ENCODE measurements at regions not wholly inside any gene's neighbourhood (a gene's known extent, or its start where the extent isn't known, plus 50 kb on each side); places are given as distances from the start of the nearest gene placed in this dataset.

DNA sequence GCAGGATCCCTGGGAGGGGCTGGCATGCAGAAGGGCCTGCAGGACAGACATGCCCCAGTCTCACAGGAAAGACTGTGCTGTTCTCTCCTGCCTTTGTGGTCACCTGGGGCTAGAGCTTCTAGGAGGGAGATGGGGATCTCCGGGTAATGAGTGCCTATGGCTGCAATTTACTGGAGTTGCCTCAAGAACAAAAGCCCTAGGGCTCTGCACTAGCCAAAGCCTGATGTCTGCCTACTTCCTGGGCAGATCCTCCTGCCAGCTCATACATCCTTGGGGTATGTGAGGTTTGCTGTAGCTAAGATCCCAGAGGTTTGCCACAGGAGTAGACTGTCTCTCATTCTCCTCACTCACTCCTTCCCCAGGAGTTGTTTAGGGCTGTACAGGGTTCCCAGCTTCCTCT is 106.9 kb upstream of the PPFIA2 start:
- 29% methylated on average over 1 of the region's 1 CpG for WGBS (ENCODE audit: insufficient coverage)
- Histone ChIP-seq H3K9me3 (ENCODE audit: control extremely low read depth in 1 of 3, control insufficient read depth in 2 of 3, insufficient read depth in 1 of 3, low read length in 2 of 3) (peaks cover 0 to 5% (median 0%) of the 10 kb centered on the region in 3 donors), H4K20me1 (ENCODE audit: control insufficient read depth, insufficient read depth, low read length, poor library complexity, severe bottlenecking) (no peaks in the 10 kb centered on the region), H3K4me2 (replicated peaks; ENCODE audit: low read depth, low read length, poor library complexity, severe bottlenecking) (no peak overlapping the region), H3K36me3 (replicated peaks in 1 of 2; ENCODE audit: control extremely low read depth in 1 of 2, control insufficient read depth in 1 of 2, extremely low read depth in 1 of 2, insufficient read depth in 2 of 2, low read length in 1 of 2) (no peaks in the 10 kb centered on the region), H3K9ac (ENCODE audit: low read length) (no peak overlapping the region), H3K79me2 (ENCODE audit: control insufficient read depth, insufficient read depth, low read length) (no peaks in the 10 kb centered on the region), H2AFZ (ENCODE audit: insufficient read depth, low read depth, low read length, poor library complexity, severe bottlenecking) (no peak overlapping the region), H3K4me3 (ENCODE audit: control extremely low read depth in 1 of 5, extremely low read depth in 1 of 5, insufficient read depth in 1 of 5, low read depth in 2 of 5, low read length in 4 of 5) (no peak overlapping the region), H3K27ac (ENCODE audit: low read length in 2 of 2) (no peak overlapping the region), H3K4me1 (ENCODE audit: control insufficient read depth in 2 of 2, insufficient read depth in 2 of 2, low read length in 2 of 2) (no peaks in the 10 kb centered on the region), H3K27me3 (replicated peaks in 1 of 4; ENCODE audit: control extremely low read depth in 1 of 4, control insufficient read depth in 3 of 4, insufficient read depth in 4 of 4, low read length in 3 of 4) (no peaks in the 10 kb centered on the region)
- intact Hi-C loops (cut with micrococcal nuclease), result no loop called here
- ChIA-PET CTCF (no interaction called here), POLR2A (no interaction called here)
- Mint-ChIP-seq H3K27ac (no peak overlapping the region), H3K4me3 (no peak overlapping the region), H3K4me1 (no peaks in the 10 kb centered on the region), H3K9me3 (ENCODE audit: insufficient read depth) (no peaks in the 10 kb centered on the region), H3K27me3 (no peaks in the 10 kb centered on the region)
- DNase-seq (no peak), ATAC-seq (ENCODE audit: low read depth) (no peak)
- TF ChIP-seq EZH2 (IDR thresholded peaks at IDR 0.05; ENCODE audit: borderline replicate concordance, insufficient read depth, low read depth, low read length, poor library complexity, severe bottlenecking), result no peak
- TF ChIP-seq, protein P1, sequence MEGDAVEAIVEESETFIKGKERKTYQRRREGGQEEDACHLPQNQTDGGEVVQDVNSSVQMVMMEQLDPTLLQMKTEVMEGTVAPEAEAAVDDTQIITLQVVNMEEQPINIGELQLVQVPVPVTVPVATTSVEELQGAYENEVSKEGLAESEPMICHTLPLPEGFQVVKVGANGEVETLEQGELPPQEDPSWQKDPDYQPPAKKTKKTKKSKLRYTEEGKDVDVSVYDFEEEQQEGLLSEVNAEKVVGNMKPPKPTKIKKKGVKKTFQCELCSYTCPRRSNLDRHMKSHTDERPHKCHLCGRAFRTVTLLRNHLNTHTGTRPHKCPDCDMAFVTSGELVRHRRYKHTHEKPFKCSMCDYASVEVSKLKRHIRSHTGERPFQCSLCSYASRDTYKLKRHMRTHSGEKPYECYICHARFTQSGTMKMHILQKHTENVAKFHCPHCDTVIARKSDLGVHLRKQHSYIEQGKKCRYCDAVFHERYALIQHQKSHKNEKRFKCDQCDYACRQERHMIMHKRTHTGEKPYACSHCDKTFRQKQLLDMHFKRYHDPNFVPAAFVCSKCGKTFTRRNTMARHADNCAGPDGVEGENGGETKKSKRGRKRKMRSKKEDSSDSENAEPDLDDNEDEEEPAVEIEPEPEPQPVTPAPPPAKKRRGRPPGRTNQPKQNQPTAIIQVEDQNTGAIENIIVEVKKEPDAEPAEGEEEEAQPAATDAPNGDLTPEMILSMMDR (IDR thresholded peaks at IDR 0.05), result no peak

DNA sequence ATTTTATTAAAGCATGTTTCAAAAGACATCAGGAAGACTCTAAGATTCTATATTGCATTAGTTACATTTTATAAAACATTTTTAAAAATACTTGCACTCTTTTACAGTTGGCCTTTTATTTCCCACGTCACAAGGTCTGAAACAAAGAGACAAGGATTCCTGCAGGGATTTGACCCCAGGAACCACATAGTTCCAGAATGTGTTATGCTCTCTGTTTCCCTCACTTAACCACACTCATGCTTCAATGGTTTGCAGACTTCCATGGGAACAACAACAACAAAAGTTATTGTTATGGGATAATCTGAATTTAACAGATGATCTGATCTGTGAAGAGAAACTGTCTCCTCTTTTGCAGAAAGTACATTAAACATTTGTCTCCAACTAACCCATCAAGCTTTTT is 104.3 kb upstream of the PPFIA2 start:
- Histone ChIP-seq H3K27ac (ENCODE audit: low read length in 2 of 2) (no peak overlapping the region), H3K4me3 (ENCODE audit: control extremely low read depth in 1 of 5, extremely low read depth in 1 of 5, insufficient read depth in 1 of 5, low read depth in 2 of 5, low read length in 4 of 5) (no peak overlapping the region), H3K9ac (ENCODE audit: low read length) (no peak overlapping the region), H2AFZ (ENCODE audit: insufficient read depth, low read depth, low read length, poor library complexity, severe bottlenecking) (no peak overlapping the region), H4K20me1 (ENCODE audit: control insufficient read depth, insufficient read depth, low read length, poor library complexity, severe bottlenecking) (no peaks in the 10 kb centered on the region), H3K4me1 (ENCODE audit: control insufficient read depth in 2 of 2, insufficient read depth in 2 of 2, low read length in 2 of 2) (no peaks in the 10 kb centered on the region), H3K79me2 (ENCODE audit: control insufficient read depth, insufficient read depth, low read length) (no peaks in the 10 kb centered on the region), H3K27me3 (replicated peaks in 1 of 4; ENCODE audit: control extremely low read depth in 1 of 4, control insufficient read depth in 3 of 4, insufficient read depth in 4 of 4, low read length in 3 of 4) (no peaks in the 10 kb centered on the region), H3K9me3 (ENCODE audit: control extremely low read depth in 1 of 3, control insufficient read depth in 2 of 3, insufficient read depth in 1 of 3, low read length in 2 of 3) (peaks cover 0 to 5% (median 0%) of the 10 kb centered on the region in 3 donors), H3K4me2 (replicated peaks; ENCODE audit: low read depth, low read length, poor library complexity, severe bottlenecking) (no peak overlapping the region), H3K36me3 (replicated peaks in 1 of 2; ENCODE audit: control extremely low read depth in 1 of 2, control insufficient read depth in 1 of 2, extremely low read depth in 1 of 2, insufficient read depth in 2 of 2, low read length in 1 of 2) (no peaks in the 10 kb centered on the region)
- intact Hi-C loops (cut with micrococcal nuclease), result no loop called here
- H3K4me3 Mint-ChIP-seq, result no peak overlapping the region
- TF ChIP-seq EZH2 (IDR thresholded peaks at IDR 0.05; ENCODE audit: borderline replicate concordance, insufficient read depth, low read depth, low read length, poor library complexity, severe bottlenecking), result no peak
- TF ChIP-seq, protein P1 (IDR thresholded peaks at IDR 0.05), result no peak
- POLR2A ChIA-PET, result no interaction called here
- H3K4me1 Mint-ChIP-seq, result no peaks in the 10 kb centered on the region
- H3K27ac Mint-ChIP-seq, result no peak overlapping the region
- ATAC-seq (ENCODE audit: low read depth) (no peak), DNase-seq (no peak)
- H3K27me3 Mint-ChIP-seq, result no peaks in the 10 kb centered on the region
- no peaks in the 10 kb centered on the region for H3K9me3 Mint-ChIP-seq (ENCODE audit: insufficient read depth)
- WGBS (ENCODE audit: insufficient coverage), result 43% methylated on average over 1 of the region's 1 CpG
- CTCF ChIA-PET, result interaction anchor here (0.6 kb wide), 1 partner anchor 1736 kb away, joined by 4 read pairs; no protein-coding TSS in a partner anchor
